ENCODE measurements at regions not wholly inside any gene's neighbourhood (a gene's known extent, or its start where the extent isn't known, plus 50 kb on each side); places are given as distances from the start of the nearest gene placed in this dataset.

DNA sequence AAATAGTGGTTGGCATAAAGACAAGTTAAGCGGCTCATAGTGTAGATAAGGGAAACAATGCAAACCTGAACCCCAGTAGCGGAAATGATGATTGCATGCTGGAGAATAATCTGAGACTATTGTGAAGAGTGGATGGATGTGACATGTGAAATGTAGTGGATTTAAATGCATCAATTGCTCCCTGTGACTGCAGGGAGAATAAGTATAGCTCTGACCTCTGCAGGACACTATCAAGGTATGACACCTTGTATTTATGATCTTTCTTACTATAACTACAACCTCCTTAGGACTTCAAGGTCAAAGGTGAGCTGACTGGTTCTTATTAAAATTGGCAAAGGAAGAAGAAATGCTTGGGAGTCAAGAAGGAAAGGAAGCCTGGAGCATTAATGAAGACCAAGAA, 285.6 kb downstream of the GRIN2B start:
- Histone ChIP-seq H3K4ac (ENCODE audit: low read depth, low read length) (no peak overlapping the region), H2BK15ac (replicated peaks; ENCODE audit: low read depth) (no peak overlapping the region), H2BK5ac (ENCODE audit: low read length) (no peak overlapping the region), H3K4me3 (ENCODE audit: low read length) (no peak overlapping the region), H3K18ac (ENCODE audit: low read length) (no peak overlapping the region), H2AK5ac (ENCODE audit: low read length) (no peak overlapping the region), H3K4me1 (ENCODE audit: control insufficient read depth, low read depth, low read length) (no peaks in the 10 kb centered on the region), H4K5ac (ENCODE audit: low read length) (no peak overlapping the region), H3K4me2 (ENCODE audit: low read length) (no peak overlapping the region), H3K27me3 (ENCODE audit: insufficient read depth, low read length, poor library complexity) (no peaks in the 10 kb centered on the region), H3K56ac (ENCODE audit: low read length) (no peak overlapping the region), H3K23ac (ENCODE audit: low read length) (no peak overlapping the region), H3K9ac (ENCODE audit: low read length) (no peak overlapping the region), H4K8ac (ENCODE audit: low read depth, low read length) (no peak overlapping the region), H2BK120ac (ENCODE audit: low read depth, low read length) (no peak overlapping the region), H3K79me2 (ENCODE audit: control insufficient read depth, insufficient read depth, low read length) (no peaks in the 10 kb centered on the region), H3K27ac (ENCODE audit: low read depth, low read length) (no peak overlapping the region), H3K79me1 (ENCODE audit: low read length) (no peaks in the 10 kb centered on the region), H3K36me3 (ENCODE audit: control insufficient read depth, insufficient read depth, low read length) (no peaks in the 10 kb centered on the region)
- DNase-seq: no peak
- WGBS (ENCODE audit: extremely low coverage, insufficient coverage, low lambda C conversion rate): no CpG with 5 or more reads among the region's 2 CpGs

GRCh38 chr12:13692332-13692731, 289.1 kb downstream of the GRIN2B start:
- H2AK5ac ChIP-seq (ENCODE audit: low read length): no peak overlapping the region
- H3K4me1 ChIP-seq (ENCODE audit: control insufficient read depth, low read depth, low read length): no peaks in the 10 kb centered on the region
- H2BK15ac ChIP-seq (replicated peaks; ENCODE audit: low read depth): no peak overlapping the region
- no peak overlapping the region for H3K18ac ChIP-seq (ENCODE audit: low read length)
- H3K56ac ChIP-seq (ENCODE audit: low read length): no peak overlapping the region
- no peak overlapping the region for H3K4ac ChIP-seq (ENCODE audit: low read depth, low read length)
- no peak for DNase-seq
- no CpG with 5 or more reads among the region's 4 CpGs for WGBS (ENCODE audit: extremely low coverage, insufficient coverage, low lambda C conversion rate)
- no peak overlapping the region for H4K5ac ChIP-seq (ENCODE audit: low read length)
- H3K27ac ChIP-seq (ENCODE audit: low read depth, low read length): no peak overlapping the region
- H2BK5ac ChIP-seq (ENCODE audit: low read length): no peak overlapping the region
- no peak overlapping the region for H4K8ac ChIP-seq (ENCODE audit: low read depth, low read length)
- no peaks in the 10 kb centered on the region for H3K36me3 ChIP-seq (ENCODE audit: control insufficient read depth, insufficient read depth, low read length)
- H3K4me2 ChIP-seq (ENCODE audit: low read length): no peak overlapping the region
- no peaks in the 10 kb centered on the region for H3K79me1 ChIP-seq (ENCODE audit: low read length)
- no peak overlapping the region for H3K4me3 ChIP-seq (ENCODE audit: low read length)
- H3K27me3 ChIP-seq (ENCODE audit: insufficient read depth, low read length, poor library complexity): no peaks in the 10 kb centered on the region
- no peak overlapping the region for H3K23ac ChIP-seq (ENCODE audit: low read length)
- H2BK120ac ChIP-seq (ENCODE audit: low read depth, low read length): no peak overlapping the region
- no peak overlapping the region for H3K9ac ChIP-seq (ENCODE audit: low read length)
- H3K79me2 ChIP-seq (ENCODE audit: control insufficient read depth, insufficient read depth, low read length): no peaks in the 10 kb centered on the region

DNA sequence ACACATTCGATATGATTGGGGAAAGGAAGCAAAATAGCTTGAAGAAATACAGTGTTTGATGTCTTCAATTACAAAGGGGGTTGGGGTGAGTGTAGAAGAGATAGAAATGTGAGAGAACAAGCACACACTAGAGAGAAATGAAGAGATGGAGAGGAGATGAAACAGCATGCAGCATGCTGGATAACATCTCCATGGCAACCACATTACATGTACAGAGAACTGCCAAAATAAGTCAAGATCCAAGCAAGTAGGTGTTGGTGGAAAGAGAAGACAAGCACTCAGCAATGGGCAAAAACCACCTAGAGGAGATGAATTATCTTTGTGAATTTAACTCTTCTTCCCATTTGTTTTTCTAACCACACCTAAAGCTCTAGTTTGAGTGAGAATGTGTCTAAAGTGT, 289.8 kb downstream of the GRIN2B start:
- Histone ChIP-seq H3K56ac (ENCODE audit: low read length) (no peak overlapping the region), H3K18ac (ENCODE audit: low read length) (no peak overlapping the region), H3K4me2 (ENCODE audit: low read length) (no peak overlapping the region), H2BK5ac (ENCODE audit: low read length) (no peak overlapping the region), H2AK5ac (ENCODE audit: low read length) (no peak overlapping the region), H3K23ac (ENCODE audit: low read length) (no peak overlapping the region), H3K79me2 (ENCODE audit: control insufficient read depth, insufficient read depth, low read length) (no peaks in the 10 kb centered on the region), H3K27me3 (ENCODE audit: insufficient read depth, low read length, poor library complexity) (no peaks in the 10 kb centered on the region), H2BK120ac (ENCODE audit: low read depth, low read length) (no peak overlapping the region), H3K4ac (ENCODE audit: low read depth, low read length) (no peak overlapping the region), H3K9ac (ENCODE audit: low read length) (no peak overlapping the region), H3K4me1 (ENCODE audit: control insufficient read depth, low read depth, low read length) (no peaks in the 10 kb centered on the region), H3K36me3 (ENCODE audit: control insufficient read depth, insufficient read depth, low read length) (no peaks in the 10 kb centered on the region), H3K4me3 (ENCODE audit: low read length) (no peak overlapping the region), H3K27ac (ENCODE audit: low read depth, low read length) (no peak overlapping the region), H4K5ac (ENCODE audit: low read length) (no peak overlapping the region), H2BK15ac (replicated peaks; ENCODE audit: low read depth) (no peak overlapping the region), H4K8ac (ENCODE audit: low read depth, low read length) (no peak overlapping the region), H3K79me1 (ENCODE audit: low read length) (no peaks in the 10 kb centered on the region)
- no CpG with 5 or more reads among the region's 1 CpG for WGBS (ENCODE audit: extremely low coverage, insufficient coverage, low lambda C conversion rate)
- DNase-seq: no peak

DNA sequence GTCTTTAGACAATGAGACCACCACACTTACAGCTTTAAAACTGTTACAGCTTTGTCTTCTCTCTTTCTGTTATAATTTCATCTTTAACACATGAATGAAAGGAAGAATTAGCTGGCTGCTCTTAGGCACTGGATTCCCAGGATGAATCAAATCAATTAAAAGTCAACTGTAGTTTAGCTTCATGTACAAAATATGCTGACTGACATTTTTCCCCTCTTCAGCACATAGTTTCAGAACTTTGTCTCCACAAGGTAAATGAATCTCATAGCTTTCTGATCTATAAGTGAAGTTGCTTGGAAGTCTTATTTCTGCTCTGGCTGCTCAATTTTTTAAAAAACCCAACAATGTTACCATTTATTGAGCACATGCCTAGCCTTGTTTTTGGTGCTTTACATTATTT, 293.8 kb downstream of the GRIN2B start:
- Histone ChIP-seq H2BK120ac (ENCODE audit: low read depth, low read length) (no peak overlapping the region), H2BK5ac (ENCODE audit: low read length) (no peak overlapping the region), H3K23ac (ENCODE audit: low read length) (no peak overlapping the region), H2BK15ac (replicated peaks; ENCODE audit: low read depth) (no peak overlapping the region), H3K9ac (ENCODE audit: low read length) (no peak overlapping the region), H3K36me3 (ENCODE audit: control insufficient read depth, insufficient read depth, low read length) (no peaks in the 10 kb centered on the region), H3K79me1 (ENCODE audit: low read length) (no peaks in the 10 kb centered on the region), H3K18ac (ENCODE audit: low read length) (no peak overlapping the region), H3K4ac (ENCODE audit: low read depth, low read length) (no peak overlapping the region), H3K27me3 (ENCODE audit: insufficient read depth, low read length, poor library complexity) (no peaks in the 10 kb centered on the region), H3K56ac (ENCODE audit: low read length) (no peak overlapping the region), H3K79me2 (ENCODE audit: control insufficient read depth, insufficient read depth, low read length) (no peaks in the 10 kb centered on the region), H3K4me2 (ENCODE audit: low read length) (no peak overlapping the region), H4K8ac (ENCODE audit: low read depth, low read length) (no peak overlapping the region), H2AK5ac (ENCODE audit: low read length) (no peak overlapping the region), H3K27ac (ENCODE audit: low read depth, low read length) (no peak overlapping the region), H3K4me1 (ENCODE audit: control insufficient read depth, low read depth, low read length) (no peaks in the 10 kb centered on the region), H4K5ac (ENCODE audit: low read length) (no peak overlapping the region), H3K4me3 (ENCODE audit: low read length) (no peak overlapping the region)
- no peak for DNase-seq

DNA sequence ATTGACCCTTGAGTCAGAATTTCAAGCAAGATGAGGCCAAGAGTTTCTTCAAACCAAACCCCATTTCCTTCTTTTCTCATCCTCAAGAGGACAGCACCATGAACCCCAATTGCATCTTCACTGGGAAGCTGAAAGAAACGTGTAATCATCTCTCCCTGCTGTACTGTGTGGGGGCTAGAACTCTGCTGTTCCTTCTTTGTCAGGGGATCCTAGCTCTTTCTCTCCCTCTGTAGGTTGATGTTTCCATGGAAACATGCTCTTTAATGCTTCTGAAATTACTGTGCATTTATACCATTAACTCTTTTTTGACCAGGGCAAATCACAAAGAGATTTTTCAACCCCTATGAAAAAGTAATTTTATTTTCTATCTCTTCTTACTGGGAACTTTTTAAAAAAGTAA, 295.1 kb downstream of the GRIN2B start:
- no peak overlapping the region for H3K4ac ChIP-seq (ENCODE audit: low read depth, low read length)
- H2BK5ac ChIP-seq (ENCODE audit: low read length): no peak overlapping the region
- no peak overlapping the region for H3K27ac ChIP-seq (ENCODE audit: low read depth, low read length)
- no peaks in the 10 kb centered on the region for H3K36me3 ChIP-seq (ENCODE audit: control insufficient read depth, insufficient read depth, low read length)
- WGBS (ENCODE audit: extremely low coverage, insufficient coverage, low lambda C conversion rate): no CpG with 5 or more reads among the region's 1 CpG
- DNase-seq: no peak
- no peak overlapping the region for H4K8ac ChIP-seq (ENCODE audit: low read depth, low read length)
- no peak overlapping the region for H3K18ac ChIP-seq (ENCODE audit: low read length)
- H3K79me2 ChIP-seq (ENCODE audit: control insufficient read depth, insufficient read depth, low read length): no peaks in the 10 kb centered on the region
- H2BK15ac ChIP-seq (replicated peaks; ENCODE audit: low read depth): no peak overlapping the region
- no peaks in the 10 kb centered on the region for H3K4me1 ChIP-seq (ENCODE audit: control insufficient read depth, low read depth, low read length)
- no peak overlapping the region for H3K4me2 ChIP-seq (ENCODE audit: low read length)
- no peak overlapping the region for H2AK5ac ChIP-seq (ENCODE audit: low read length)
- no peak overlapping the region for H2BK120ac ChIP-seq (ENCODE audit: low read depth, low read length)
- H3K4me3 ChIP-seq (ENCODE audit: low read length): no peak overlapping the region
- H3K9ac ChIP-seq (ENCODE audit: low read length): no peak overlapping the region
- H3K23ac ChIP-seq (ENCODE audit: low read length): no peak overlapping the region
- no peak overlapping the region for H4K5ac ChIP-seq (ENCODE audit: low read length)
- H3K56ac ChIP-seq (ENCODE audit: low read length): no peak overlapping the region
- H3K79me1 ChIP-seq (ENCODE audit: low read length): no peaks in the 10 kb centered on the region
- no peaks in the 10 kb centered on the region for H3K27me3 ChIP-seq (ENCODE audit: insufficient read depth, low read length, poor library complexity)

DNA sequence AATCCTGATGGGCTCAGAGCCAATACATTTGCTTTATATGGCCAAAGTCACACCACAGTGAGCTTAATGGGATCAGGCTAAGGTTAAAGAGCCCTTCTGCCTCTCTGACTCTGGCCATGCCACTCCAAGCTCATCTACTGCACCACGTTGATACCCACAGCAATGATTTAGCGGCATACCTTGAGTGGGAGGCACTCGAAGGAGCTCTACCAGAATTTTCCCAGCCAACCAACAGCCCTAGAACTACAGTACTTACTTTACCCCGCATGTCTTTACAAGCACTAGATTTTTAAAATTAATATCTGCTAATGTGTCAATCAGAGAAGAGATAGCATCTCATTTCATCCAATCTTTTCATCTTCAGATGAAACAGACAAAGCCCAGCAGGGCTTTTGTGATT, 300.5 kb downstream of the GRIN2B start:
- Histone ChIP-seq H4K8ac (ENCODE audit: low read depth, low read length) (no peak overlapping the region), H3K4ac (ENCODE audit: low read depth, low read length) (no peak overlapping the region), H3K4me2 (ENCODE audit: low read length) (no peak overlapping the region), H3K27me3 (ENCODE audit: insufficient read depth, low read length, poor library complexity) (no peaks in the 10 kb centered on the region), H3K4me1 (ENCODE audit: control insufficient read depth, low read depth, low read length) (no peaks in the 10 kb centered on the region), H3K4me3 (ENCODE audit: low read length) (no peak overlapping the region), H3K36me3 (ENCODE audit: control insufficient read depth, insufficient read depth, low read length) (no peaks in the 10 kb centered on the region), H2BK15ac (replicated peaks; ENCODE audit: low read depth) (no peak overlapping the region), H3K27ac (ENCODE audit: low read depth, low read length) (no peak overlapping the region), H3K56ac (ENCODE audit: low read length) (no peak overlapping the region), H3K23ac (ENCODE audit: low read length) (no peak overlapping the region), H2BK120ac (ENCODE audit: low read depth, low read length) (no peak overlapping the region), H3K79me1 (ENCODE audit: low read length) (no peaks in the 10 kb centered on the region), H2AK5ac (ENCODE audit: low read length) (no peak overlapping the region), H2BK5ac (ENCODE audit: low read length) (no peak overlapping the region), H3K18ac (ENCODE audit: low read length) (no peak overlapping the region), H4K5ac (ENCODE audit: low read length) (no peak overlapping the region), H3K79me2 (ENCODE audit: control insufficient read depth, insufficient read depth, low read length) (no peaks in the 10 kb centered on the region), H3K9ac (ENCODE audit: low read length) (no peak overlapping the region)
- no CpG with 5 or more reads among the region's 4 CpGs for WGBS (ENCODE audit: extremely low coverage, insufficient coverage, low lambda C conversion rate)
- no peak for DNase-seq
